Lower leg skin (tissue), 4 donors: ENCODE measurements at regions not wholly inside any gene's neighbourhood (a gene's known extent, or its start where the extent isn't known, plus 50 kb on each side); places are given as distances from the start of the nearest gene placed in this dataset.

Experiments
- DNase-seq, 2 donors: peaks; one replicate each; pipeline ENCODE4 v3.0.0-alpha.2; 2019; ENCODE audit warnings: low spot score in 2 of 2
- H3K4me3 ChIP-seq: fragments of 200-600 bp; sonication (generic); 2 replicates; pipeline ENCODE4 v1.5.1; 2017; ENCODE audit warnings: mild to moderate bottlenecking, low read depth; ENCODE audit not compliant: poor library complexity, severe bottlenecking
- POLR2A ChIP-seq, 2 donors: fragments of 450-650 bp; IDR thresholded peaks; one replicate each; pipeline ENCODE4 v1.6.1; 2016 to 2017; ENCODE audit warnings: antibody characterized with exemption in 2 of 2, mild to moderate bottlenecking in 1 of 2, moderate library complexity in 1 of 2
- WGBS, 2 donors: methylation state at CpG; one replicate each; pipeline ENCODE4 v1.1.5; 2018; 5-methylcytosine and 5-hydroxymethylcytosine counted together
- intact Hi-C: fragments of 100-400 bp; cut with DNase I; formaldehyde crosslinking; loops from one replicate; pipeline ENCODE4 v1.15.0; 2023; ENCODE audit warnings: low total_unique reads
- TF ChIP-seq, protein P1 (sequence below), 3 donors: fragments of 450-650 bp; IDR thresholded peaks; one replicate each; pipeline ENCODE4 v1.5.1; 2016; ENCODE audit warnings: antibody characterized with exemption in 3 of 3, mild to moderate bottlenecking in 3 of 3, moderate library complexity in 2 of 3

DNA sequence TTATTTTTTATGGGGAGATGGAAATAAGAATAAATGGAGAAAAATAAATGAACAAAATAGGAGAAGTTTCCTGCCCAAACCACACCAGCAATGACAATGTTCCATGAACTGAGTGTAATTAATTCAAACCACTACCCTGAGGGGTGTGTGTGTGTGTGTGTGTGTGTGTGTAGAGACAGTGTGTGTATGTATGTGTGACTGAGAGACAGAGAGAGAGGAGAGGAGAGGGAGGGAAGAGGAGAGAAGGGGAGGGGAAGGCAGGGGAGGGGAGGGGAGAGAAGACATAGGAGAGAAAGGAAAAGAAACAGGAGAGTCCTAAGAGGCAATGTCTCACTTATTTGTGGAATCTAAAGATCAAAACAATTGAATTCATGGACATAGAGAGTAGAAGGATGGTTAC is 65.0 kb upstream of the POU2AF1 start:
- no peak for DNase-seq
- intact Hi-C loops = loop anchor here (5.0 kb wide), 1 partner anchor 162 kb away; no protein-coding TSS in a partner anchor
- no peak overlapping the region for H3K4me3 ChIP-seq
- TF ChIP-seq, protein P1, sequence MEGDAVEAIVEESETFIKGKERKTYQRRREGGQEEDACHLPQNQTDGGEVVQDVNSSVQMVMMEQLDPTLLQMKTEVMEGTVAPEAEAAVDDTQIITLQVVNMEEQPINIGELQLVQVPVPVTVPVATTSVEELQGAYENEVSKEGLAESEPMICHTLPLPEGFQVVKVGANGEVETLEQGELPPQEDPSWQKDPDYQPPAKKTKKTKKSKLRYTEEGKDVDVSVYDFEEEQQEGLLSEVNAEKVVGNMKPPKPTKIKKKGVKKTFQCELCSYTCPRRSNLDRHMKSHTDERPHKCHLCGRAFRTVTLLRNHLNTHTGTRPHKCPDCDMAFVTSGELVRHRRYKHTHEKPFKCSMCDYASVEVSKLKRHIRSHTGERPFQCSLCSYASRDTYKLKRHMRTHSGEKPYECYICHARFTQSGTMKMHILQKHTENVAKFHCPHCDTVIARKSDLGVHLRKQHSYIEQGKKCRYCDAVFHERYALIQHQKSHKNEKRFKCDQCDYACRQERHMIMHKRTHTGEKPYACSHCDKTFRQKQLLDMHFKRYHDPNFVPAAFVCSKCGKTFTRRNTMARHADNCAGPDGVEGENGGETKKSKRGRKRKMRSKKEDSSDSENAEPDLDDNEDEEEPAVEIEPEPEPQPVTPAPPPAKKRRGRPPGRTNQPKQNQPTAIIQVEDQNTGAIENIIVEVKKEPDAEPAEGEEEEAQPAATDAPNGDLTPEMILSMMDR (IDR thresholded peaks at IDR 0.05) = no peak
- TF ChIP-seq POLR2A (IDR thresholded peaks at IDR 0.05) = no peak

DNA sequence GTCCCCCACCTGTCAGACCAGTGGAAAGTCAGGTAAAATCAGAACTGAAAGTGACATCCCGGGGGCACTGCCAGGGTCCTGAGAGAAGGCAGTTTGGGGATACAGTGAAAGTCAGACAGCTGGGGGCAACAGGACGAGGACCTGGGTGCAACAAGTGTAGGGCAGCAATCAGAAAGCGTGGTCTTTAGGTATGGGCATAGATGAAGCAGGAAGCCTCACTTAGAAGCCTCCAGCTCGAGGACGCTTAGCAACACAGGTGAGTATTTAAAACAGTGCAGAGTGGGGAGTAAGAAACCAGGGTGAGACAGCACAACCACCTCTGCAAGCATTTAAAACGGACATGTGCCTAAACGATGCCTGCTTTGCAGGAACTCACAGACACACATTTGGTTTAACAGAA is 64.6 kb upstream of the POU2AF1 start:
- intact Hi-C loops = loop anchor here (5.0 kb wide), 1 partner anchor 161 kb away; no protein-coding TSS in a partner anchor
- H3K4me3 ChIP-seq = no peak overlapping the region
- TF ChIP-seq POLR2A (IDR thresholded peaks at IDR 0.05) = no peak
- TF ChIP-seq, protein P1 (IDR thresholded peaks at IDR 0.05) = no peak
- no peak for DNase-seq
- WGBS, 2 donors = 70 to 74% methylated on average over 7 of the region's 7 CpGs

DNA sequence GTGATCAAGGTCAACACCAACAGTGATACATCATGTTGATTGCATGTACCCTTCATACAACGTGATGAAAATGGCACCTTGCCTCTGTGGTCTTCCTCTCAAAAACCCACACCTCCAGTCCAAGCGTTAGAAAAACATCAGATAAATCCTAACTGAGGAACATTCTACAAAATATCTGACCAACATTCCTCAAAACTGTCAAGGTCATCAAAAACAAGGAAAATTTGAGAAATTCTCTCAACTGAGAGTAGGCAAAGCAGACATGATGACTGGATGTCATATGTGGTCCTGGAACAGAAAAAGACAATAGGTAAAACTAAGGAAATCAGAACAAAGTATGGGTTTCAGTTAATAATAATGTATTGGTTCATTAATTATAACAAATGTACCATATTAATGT is 64.0 kb upstream of the POU2AF1 start:
- DNase-seq = no peak
- 79 to 87% methylated on average over 2 of the region's 2 CpGs for WGBS, 2 donors
- H3K4me3 ChIP-seq = no peak overlapping the region
- intact Hi-C loops = loop anchor here (5.0 kb wide), 1 partner anchor 161 kb away; no protein-coding TSS in a partner anchor
- TF ChIP-seq, protein P1 (IDR thresholded peaks at IDR 0.05) = no peak
- TF ChIP-seq POLR2A (IDR thresholded peaks at IDR 0.05) = no peak

DNA sequence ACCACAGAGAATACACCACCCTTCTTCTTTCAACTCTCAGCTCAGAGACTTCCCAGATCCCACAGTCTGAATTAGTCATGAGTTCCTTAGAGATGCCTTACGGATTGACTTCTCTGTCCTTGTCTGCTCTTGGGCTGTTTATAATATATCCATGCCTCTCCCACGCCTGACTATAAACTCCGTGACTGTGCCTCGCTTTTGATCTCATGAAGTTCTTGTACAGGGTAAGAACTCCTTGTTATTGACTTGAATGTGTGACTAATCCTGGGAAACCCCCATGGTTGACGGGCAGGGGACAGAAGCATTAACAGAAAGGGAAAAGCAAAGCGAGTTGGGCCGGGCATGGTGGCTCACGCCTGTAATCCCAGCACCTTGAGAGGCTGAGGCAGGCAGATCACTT is 62.4 kb upstream of the POU2AF1 start:
- H3K4me3 ChIP-seq = no peak overlapping the region
- no peak for DNase-seq
- 51 to 56% methylated on average over 8 of the region's 8 CpGs for WGBS, 2 donors
- TF ChIP-seq POLR2A (IDR thresholded peaks at IDR 0.05) = no peak
- TF ChIP-seq, protein P1 (IDR thresholded peaks at IDR 0.05) = no peak
- intact Hi-C loops = loop anchor here (5.0 kb wide), 1 partner anchor 159 kb away; no protein-coding TSS in a partner anchor

DNA sequence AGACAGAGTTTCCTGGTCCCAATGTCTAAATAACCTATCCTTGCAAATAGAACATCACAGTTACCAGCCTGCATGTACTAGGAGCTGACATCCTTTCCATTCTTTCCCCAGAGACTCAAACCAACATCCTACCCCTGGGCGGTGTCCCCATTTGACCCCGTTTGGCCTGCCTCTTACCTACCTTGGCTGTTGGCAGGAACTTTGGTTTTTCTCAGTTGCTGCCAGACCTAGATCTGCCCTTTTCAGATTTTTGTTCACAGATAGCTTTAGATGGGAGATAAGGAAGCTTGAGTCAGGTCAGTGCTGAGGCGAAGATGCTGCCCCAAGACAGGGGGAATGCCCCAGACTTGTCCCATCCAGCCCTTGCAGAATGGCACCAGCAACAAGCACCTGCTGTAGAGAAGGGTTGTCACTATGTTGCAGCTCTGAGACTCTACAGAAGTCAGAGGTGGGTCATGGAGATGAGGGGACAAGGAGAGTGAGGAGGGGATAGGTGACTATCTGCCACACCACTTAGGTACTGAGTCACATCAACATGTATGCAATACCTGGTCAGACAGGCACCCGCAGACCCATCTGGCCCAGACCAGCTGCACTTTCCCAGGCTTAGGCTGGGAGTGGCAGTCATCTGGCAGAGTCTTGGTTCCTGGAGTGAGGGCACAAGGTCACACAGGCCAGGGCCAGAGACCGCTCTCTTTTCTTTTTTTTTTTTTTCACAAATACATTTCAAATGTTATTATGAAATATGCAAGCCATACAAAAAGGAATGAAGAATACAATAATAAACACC is 61.5 kb upstream of the POU2AF1 start:
- 75 to 82% methylated on average over 5 of the region's 5 CpGs for WGBS, 2 donors
- DNase-seq = no peak
- H3K4me3 ChIP-seq = no peak overlapping the region
- intact Hi-C loops = loop anchor here (5.0 kb wide), 1 partner anchor 158 kb away; no protein-coding TSS in a partner anchor
- TF ChIP-seq POLR2A (IDR thresholded peaks at IDR 0.05) = no peak
- TF ChIP-seq, protein P1 (IDR thresholded peaks at IDR 0.05) = no peak
